ENCODE measurements at regions not wholly inside any gene's neighbourhood (a gene's known extent, or its start where the extent isn't known, plus 50 kb on each side); places are given as distances from the start of the nearest gene placed in this dataset.

DNA sequence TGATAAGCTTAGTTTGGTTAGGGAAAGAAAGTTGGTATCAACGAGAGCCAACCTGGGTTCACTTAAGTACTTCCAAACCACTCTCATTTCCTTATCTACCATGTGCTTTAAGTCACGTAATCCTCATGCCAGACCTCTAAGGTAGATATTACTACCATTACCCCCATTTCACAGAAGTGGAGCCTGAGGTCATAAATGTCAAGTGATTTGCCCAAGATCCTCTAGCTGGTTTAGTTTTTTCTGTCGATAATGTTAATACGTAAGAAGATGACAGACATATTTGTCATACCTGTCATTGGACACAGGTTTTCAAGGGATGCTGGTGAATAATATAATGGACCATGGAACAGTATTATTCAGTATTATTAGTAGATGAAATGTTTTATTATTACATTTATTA, 197.4 kb upstream of the MKLN1 start:
- no peak overlapping the region for H3K4me3 ChIP-seq (ENCODE audit: low read length)
- no peaks in the 10 kb centered on the region for H3K4me1 ChIP-seq (ENCODE audit: insufficient read depth, low read length)
- H3K9ac ChIP-seq (ENCODE audit: low read depth, low read length) = no peak overlapping the region
- no peaks in the 10 kb centered on the region for H3K9me3 ChIP-seq (ENCODE audit: insufficient read depth, low read depth, low read length)
- 70% methylated on average over 4 of the region's 4 CpGs for WGBS
- H3K27me3 ChIP-seq (ENCODE audit: insufficient read depth, low read length) = no peaks in the 10 kb centered on the region
- no peak overlapping the region for H3K27ac ChIP-seq (ENCODE audit: low read depth, low read length)
- H3K36me3 ChIP-seq (ENCODE audit: insufficient read depth, low read length) = no peaks in the 10 kb centered on the region

DNA sequence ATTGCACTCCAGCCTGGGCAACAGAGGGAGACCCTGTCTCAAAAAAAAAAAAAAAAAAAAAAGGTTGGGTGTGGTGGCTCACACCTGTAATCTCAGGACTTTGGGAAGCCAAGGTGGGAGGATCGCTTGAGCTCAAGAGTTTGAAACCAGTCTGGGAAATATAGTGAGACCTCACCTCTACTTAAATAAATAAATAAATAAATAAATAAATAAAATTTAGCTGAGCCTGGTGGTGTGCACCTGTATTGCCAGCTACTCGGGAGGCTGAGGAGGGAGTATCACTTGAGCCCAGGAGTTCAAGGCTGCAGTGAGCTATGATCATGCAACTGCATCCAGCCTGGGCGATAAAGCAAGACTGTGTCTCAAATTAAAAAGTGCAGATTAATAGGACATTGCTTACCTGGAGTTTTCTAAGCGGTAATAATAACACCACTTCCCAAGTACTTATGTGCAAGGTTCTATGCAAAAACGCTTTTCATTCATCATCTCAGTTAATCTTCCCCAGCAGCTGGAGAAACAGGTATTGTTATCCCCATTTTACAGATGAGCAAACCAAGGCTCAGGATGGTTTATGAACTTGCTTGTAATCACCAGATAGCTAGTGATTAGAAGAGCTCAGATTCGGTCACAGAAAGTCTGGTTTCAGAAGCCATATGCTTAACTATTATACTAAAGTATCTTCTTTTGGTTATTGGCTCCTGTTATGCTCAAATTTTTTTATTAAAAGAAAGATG, 196.5 kb upstream of the MKLN1 start:
- 95% methylated on average over 5 of the region's 6 CpGs for WGBS
- Histone ChIP-seq H3K27ac (ENCODE audit: low read depth, low read length) (no peak overlapping the region), H3K36me3 (ENCODE audit: insufficient read depth, low read length) (no peaks in the 10 kb centered on the region), H3K4me3 (ENCODE audit: low read length) (no peak overlapping the region), H3K27me3 (ENCODE audit: insufficient read depth, low read length) (no peaks in the 10 kb centered on the region), H3K4me1 (ENCODE audit: insufficient read depth, low read length) (no peaks in the 10 kb centered on the region), H3K9me3 (ENCODE audit: insufficient read depth, low read depth, low read length) (no peaks in the 10 kb centered on the region), H3K9ac (ENCODE audit: low read depth, low read length) (no peak overlapping the region)

DNA sequence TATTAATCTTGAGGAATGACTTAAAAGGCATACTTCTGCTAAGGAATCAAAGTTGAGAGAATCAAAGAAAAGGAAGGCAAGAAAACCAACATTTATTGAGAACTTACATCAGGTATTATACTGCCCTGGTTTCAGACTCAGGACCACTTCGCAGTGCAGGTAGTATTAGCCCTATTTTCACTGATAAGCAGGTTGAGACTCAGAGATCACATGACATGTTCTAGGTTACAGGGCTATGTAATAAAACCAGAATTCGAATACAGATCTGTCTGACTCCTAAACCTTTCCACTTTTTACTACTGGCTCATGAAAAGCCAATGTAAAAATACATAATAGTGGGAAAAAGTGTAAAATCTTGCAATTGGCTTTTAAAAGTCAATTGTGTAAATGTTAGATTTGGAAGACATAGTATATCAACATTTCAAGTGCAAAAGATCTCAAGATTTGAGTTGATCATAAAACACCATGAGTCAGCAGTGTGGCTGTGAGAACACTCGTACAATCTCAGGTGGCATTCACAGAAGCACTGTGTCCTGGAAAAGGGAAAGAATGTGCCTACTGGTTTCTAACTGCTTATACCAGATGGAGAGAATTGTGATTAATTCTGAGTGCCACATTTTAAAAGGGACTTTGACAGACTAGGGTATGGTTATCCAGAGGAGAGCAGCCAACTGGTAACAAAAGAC, 195.8 kb upstream of the MKLN1 start:
- no peaks in the 10 kb centered on the region for H3K27me3 ChIP-seq (ENCODE audit: insufficient read depth, low read length)
- no peak overlapping the region for H3K27ac ChIP-seq (ENCODE audit: low read depth, low read length)
- no peaks in the 10 kb centered on the region for H3K36me3 ChIP-seq (ENCODE audit: insufficient read depth, low read length)
- 95% methylated on average over 2 of the region's 3 CpGs for WGBS
- no peaks in the 10 kb centered on the region for H3K4me1 ChIP-seq (ENCODE audit: insufficient read depth, low read length)
- H3K9ac ChIP-seq (ENCODE audit: low read depth, low read length) = no peak overlapping the region
- no peak overlapping the region for H3K4me3 ChIP-seq (ENCODE audit: low read length)
- no peaks in the 10 kb centered on the region for H3K9me3 ChIP-seq (ENCODE audit: insufficient read depth, low read depth, low read length)

GRCh38 chr7:131139462-131139861, 188.2 kb upstream of the MKLN1 start:
- H3K27me3 ChIP-seq (ENCODE audit: insufficient read depth, low read length) = no peaks in the 10 kb centered on the region
- H3K9ac ChIP-seq (ENCODE audit: low read depth, low read length) = no peak overlapping the region
- no peak overlapping the region for H3K4me3 ChIP-seq (ENCODE audit: low read length)
- H3K36me3 ChIP-seq (ENCODE audit: insufficient read depth, low read length) = no peaks in the 10 kb centered on the region
- H3K9me3 ChIP-seq (ENCODE audit: insufficient read depth, low read depth, low read length) = peaks cover 6% of the 10 kb centered on the region; the same call in 1 of the 2 replicates
- H3K4me1 ChIP-seq (ENCODE audit: insufficient read depth, low read length) = no peaks in the 10 kb centered on the region
- no peak overlapping the region for H3K27ac ChIP-seq (ENCODE audit: low read depth, low read length)

- Histone ChIP-seq H3K27me3 (ENCODE audit: insufficient read depth, low read length) (no peaks in the 10 kb centered on the region), H3K4me1 (ENCODE audit: insufficient read depth, low read length) (no peaks in the 10 kb centered on the region), H3K9me3 (ENCODE audit: insufficient read depth, low read depth, low read length) (peaks cover 6% of the 10 kb centered on the region; the same call in 1 of the 2 replicates), H3K27ac (ENCODE audit: low read depth, low read length) (no peak overlapping the region), H3K9ac (ENCODE audit: low read depth, low read length) (no peak overlapping the region), H3K4me3 (ENCODE audit: low read length) (no peak overlapping the region), H3K36me3 (ENCODE audit: insufficient read depth, low read length) (no peaks in the 10 kb centered on the region)
- WGBS = 98% methylated on average over 6 of the region's 6 CpGs
These were observed 186.2 kb upstream of the MKLN1 start for GRCh38 chr7:131141443-131141967.

- no peaks in the 10 kb centered on the region for H3K4me1 ChIP-seq (ENCODE audit: insufficient read depth, low read length)
- 95% methylated on average over 4 of the region's 4 CpGs for WGBS
- no peak overlapping the region for H3K4me3 ChIP-seq (ENCODE audit: low read length)
- H3K36me3 ChIP-seq (ENCODE audit: insufficient read depth, low read length) = no peaks in the 10 kb centered on the region
- H3K27ac ChIP-seq (ENCODE audit: low read depth, low read length) = no peak overlapping the region
- H3K9me3 ChIP-seq (ENCODE audit: insufficient read depth, low read depth, low read length) = peaks cover 6% of the 10 kb centered on the region; the same call in 1 of the 2 replicates
- no peaks in the 10 kb centered on the region for H3K27me3 ChIP-seq (ENCODE audit: insufficient read depth, low read length)
- H3K9ac ChIP-seq (ENCODE audit: low read depth, low read length) = no peak overlapping the region
These were observed 183.8 kb upstream of the MKLN1 start for GRCh38 chr7:131143869-131144268.

DNA sequence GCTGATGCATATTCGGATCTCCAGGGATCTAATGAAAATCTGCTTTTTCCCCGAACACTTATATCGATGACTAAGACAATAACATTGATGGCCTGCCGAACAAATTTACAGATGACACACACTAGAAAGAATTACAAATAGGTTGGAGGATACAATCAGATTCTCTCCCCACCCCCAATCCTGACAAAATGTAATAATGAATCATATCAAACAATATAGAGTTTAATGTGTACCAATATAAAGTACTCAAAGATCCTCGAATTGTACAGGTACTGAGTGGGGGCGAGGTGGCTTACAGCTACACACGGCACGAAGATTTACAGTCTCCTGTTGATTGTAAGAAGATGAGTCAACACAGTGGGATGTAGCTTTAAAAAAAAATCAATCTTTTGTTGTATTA, 182.7 kb upstream of the MKLN1 start:
- Histone ChIP-seq H3K9ac (ENCODE audit: low read depth, low read length) (no peak overlapping the region), H3K9me3 (ENCODE audit: insufficient read depth, low read depth, low read length) (peaks cover 6% of the 10 kb centered on the region; the same call in 1 of the 2 replicates), H3K36me3 (ENCODE audit: insufficient read depth, low read length) (no peaks in the 10 kb centered on the region), H3K4me1 (ENCODE audit: insufficient read depth, low read length) (no peaks in the 10 kb centered on the region), H3K4me3 (ENCODE audit: low read length) (no peak overlapping the region), H3K27me3 (ENCODE audit: insufficient read depth, low read length) (no peaks in the 10 kb centered on the region), H3K27ac (ENCODE audit: low read depth, low read length) (no peak overlapping the region)
- 93% methylated on average over 8 of the region's 8 CpGs for WGBS

GRCh38 chr7:131145770-131146169, 181.9 kb upstream of the MKLN1 start:
- H3K9ac ChIP-seq (ENCODE audit: low read depth, low read length) = no peak overlapping the region
- H3K36me3 ChIP-seq (ENCODE audit: insufficient read depth, low read length) = no peaks in the 10 kb centered on the region
- H3K9me3 ChIP-seq (ENCODE audit: insufficient read depth, low read depth, low read length) = peaks cover 6% of the 10 kb centered on the region; the same call in 1 of the 2 replicates
- no peaks in the 10 kb centered on the region for H3K4me1 ChIP-seq (ENCODE audit: insufficient read depth, low read length)
- H3K27me3 ChIP-seq (ENCODE audit: insufficient read depth, low read length) = no peaks in the 10 kb centered on the region
- 47% methylated on average over 2 of the region's 3 CpGs for WGBS
- no peak overlapping the region for H3K27ac ChIP-seq (ENCODE audit: low read depth, low read length)
- no peak overlapping the region for H3K4me3 ChIP-seq (ENCODE audit: low read length)

GRCh38 chr7:131147604-131148003, 180.1 kb upstream of the MKLN1 start:
- no peak overlapping the region for H3K9ac ChIP-seq (ENCODE audit: low read depth, low read length)
- no peaks in the 10 kb centered on the region for H3K9me3 ChIP-seq (ENCODE audit: insufficient read depth, low read depth, low read length)
- no peaks in the 10 kb centered on the region for H3K36me3 ChIP-seq (ENCODE audit: insufficient read depth, low read length)
- no peak overlapping the region for H3K27ac ChIP-seq (ENCODE audit: low read depth, low read length)
- no peaks in the 10 kb centered on the region for H3K27me3 ChIP-seq (ENCODE audit: insufficient read depth, low read length)
- H3K4me3 ChIP-seq (ENCODE audit: low read length) = no peak overlapping the region
- no peaks in the 10 kb centered on the region for H3K4me1 ChIP-seq (ENCODE audit: insufficient read depth, low read length)

DNA sequence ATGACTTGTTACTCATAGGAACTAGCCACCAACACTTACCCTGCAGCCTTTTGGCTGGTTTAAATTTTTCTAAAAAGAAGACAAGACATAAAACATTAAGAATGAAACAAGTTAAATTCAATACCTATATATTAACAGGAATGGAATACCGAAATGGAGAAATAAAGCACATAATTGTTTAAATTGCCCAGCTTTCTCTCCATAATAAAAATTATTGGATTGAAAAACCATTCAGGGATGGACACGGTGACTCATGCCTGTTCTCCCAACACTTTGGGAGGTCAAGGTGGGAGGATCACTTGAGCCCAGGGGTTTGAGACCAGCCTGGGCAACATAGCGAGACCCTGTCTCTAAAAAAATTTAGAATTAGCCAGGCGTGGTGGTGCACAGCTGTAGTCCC, 179.4 kb upstream of the MKLN1 start:
- Histone ChIP-seq H3K27ac (ENCODE audit: low read depth, low read length) (no peak overlapping the region), H3K36me3 (ENCODE audit: insufficient read depth, low read length) (no peaks in the 10 kb centered on the region), H3K4me1 (ENCODE audit: insufficient read depth, low read length) (no peaks in the 10 kb centered on the region), H3K9ac (ENCODE audit: low read depth, low read length) (no peak overlapping the region), H3K9me3 (ENCODE audit: insufficient read depth, low read depth, low read length) (no peaks in the 10 kb centered on the region), H3K4me3 (ENCODE audit: low read length) (no peak overlapping the region), H3K27me3 (ENCODE audit: insufficient read depth, low read length) (no peaks in the 10 kb centered on the region)
- 94% methylated on average over 3 of the region's 4 CpGs for WGBS

- no peaks in the 10 kb centered on the region for H3K27me3 ChIP-seq (ENCODE audit: insufficient read depth, low read length)
These were observed 178.8 kb upstream of the MKLN1 start for GRCh38 chr7:131148708-131149428.

More at GRCh38 chr7:131148708-131149428, 178.8 kb upstream of the MKLN1 start:
- H3K9me3 ChIP-seq (ENCODE audit: insufficient read depth, low read depth, low read length) = no peaks in the 10 kb centered on the region
- no peak overlapping the region for H3K4me3 ChIP-seq (ENCODE audit: low read length)
- no peaks in the 10 kb centered on the region for H3K4me1 ChIP-seq (ENCODE audit: insufficient read depth, low read length)
- no peak overlapping the region for H3K9ac ChIP-seq (ENCODE audit: low read depth, low read length)
- 89% methylated on average over 8 of the region's 10 CpGs for WGBS
- H3K36me3 ChIP-seq (ENCODE audit: insufficient read depth, low read length) = no peaks in the 10 kb centered on the region
- no peak overlapping the region for H3K27ac ChIP-seq (ENCODE audit: low read depth, low read length)

All from HUES64 (cell line).